GM21526 (cell line): ENCODE measurements at regions not wholly inside any gene's neighbourhood (a gene's known extent, or its start where the extent isn't known, plus 50 kb on each side); places are given as distances from the start of the nearest gene placed in this dataset.

Experiments
- ATAC-seq: cut with Tn5 transposase; IDR thresholded peaks from one replicate; pipeline ENCODE4 v1.9.1; 2021; ENCODE audit warnings: moderate library complexity; ENCODE audit not compliant: unreplicated experiment, low FRiP score

DNA sequence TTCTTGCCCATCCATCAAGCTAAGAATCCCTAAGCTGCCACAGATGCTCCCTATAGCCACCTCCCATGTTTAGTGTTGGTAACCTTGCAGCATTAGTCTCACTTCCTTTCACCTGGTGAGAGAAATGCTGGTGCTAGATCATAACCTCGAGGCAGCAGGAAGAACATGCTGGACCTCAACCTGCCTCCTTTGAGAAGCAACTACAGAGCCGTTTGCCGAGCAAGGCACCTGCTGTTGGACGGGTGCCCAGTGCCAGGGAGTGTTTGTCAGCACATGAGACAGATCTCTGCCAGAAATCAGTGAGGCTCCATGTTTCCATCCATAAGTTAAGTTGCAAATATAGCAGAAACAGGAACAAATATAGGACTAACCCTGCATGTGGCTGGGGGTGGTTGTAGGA, 955.7 kb downstream of the TUSC7 start:
- no peak for ATAC-seq

DNA sequence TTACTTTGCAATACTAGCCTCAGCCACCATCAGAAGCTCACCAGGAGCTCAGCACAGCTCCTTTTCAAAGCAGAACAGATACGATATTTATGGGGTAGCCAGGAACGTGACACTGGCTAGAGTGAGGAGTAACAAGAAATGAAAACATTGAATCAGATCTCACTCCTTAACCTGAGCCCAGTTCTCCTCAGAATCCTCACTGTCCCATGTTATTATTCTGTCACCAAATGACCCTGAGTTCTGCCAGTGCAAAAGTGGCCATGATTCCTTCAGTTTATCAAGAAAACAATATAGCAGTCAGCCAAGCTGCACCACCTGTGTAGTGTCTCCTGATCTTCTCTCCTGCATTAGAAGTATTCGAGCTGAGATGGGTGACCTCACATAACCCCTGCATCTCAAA, 956.7 kb downstream of the TUSC7 start:
- ATAC-seq = no peak

DNA sequence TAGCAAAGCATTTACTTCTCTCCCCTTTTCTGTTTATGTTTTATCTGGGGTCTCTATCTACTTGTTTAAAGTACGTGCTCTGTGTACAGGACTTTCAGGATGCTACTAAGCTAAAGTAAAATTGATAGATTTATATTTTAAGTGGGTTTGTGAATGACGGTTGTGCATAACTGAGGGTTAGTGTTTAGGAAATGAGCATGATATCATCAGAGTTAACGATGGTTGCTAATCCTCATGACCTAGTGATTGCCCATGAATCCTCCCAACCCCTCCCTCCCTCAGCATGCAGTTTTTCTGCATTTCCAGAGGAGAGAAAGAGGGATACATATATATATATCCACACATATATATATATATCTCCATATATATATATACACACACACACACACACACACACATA, 957.2 kb downstream of the TUSC7 start:
- no peak for ATAC-seq

DNA sequence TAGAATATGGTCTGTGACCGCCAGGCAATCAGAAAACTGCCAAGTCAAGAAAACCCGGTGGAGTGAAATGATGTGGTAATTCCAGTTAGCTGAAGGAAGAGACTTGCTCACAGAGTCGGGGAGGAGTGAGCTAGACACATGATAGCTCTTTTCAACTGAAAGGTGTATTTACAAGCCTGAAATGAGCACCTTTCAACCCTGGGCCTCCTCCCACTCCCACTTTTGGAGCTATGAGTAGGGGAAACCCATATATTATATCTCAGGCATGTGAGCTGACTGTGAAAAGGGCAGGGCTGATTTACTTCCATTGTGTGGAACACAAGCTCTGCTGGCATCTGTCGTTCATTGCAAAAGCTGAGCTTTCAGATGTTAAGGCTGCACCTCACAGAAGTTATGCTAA, 960.2 kb downstream of the TUSC7 start:
- ATAC-seq = no peak

DNA sequence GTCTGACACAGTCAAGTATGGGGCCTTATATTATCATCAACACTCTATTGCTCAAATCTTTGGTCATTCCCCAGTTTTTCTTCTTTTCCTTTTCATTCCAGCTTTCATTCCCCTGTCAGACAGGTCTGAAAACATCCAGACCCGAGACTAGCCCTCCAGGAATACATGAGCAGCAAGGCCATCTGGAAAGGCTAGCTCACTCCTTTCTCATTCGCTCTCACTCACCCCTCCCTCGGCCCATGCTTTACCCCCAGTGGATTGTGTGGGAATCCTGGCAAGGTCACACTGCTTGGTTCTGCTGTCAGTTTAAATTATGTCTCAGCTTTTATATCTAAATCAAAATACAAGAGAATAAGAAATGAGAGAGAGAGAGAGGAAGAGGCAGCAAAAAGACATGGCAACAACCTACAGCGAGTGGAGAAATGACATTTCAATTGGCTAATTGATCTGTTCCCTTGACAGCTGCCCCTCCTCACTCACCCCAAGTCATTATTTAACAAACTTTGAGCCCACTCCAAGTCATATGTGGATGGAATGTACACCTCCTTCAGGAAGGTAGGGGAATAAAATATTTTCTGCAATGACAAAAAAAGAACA, 962.2 kb downstream of the TUSC7 start:
- no peak for ATAC-seq

DNA sequence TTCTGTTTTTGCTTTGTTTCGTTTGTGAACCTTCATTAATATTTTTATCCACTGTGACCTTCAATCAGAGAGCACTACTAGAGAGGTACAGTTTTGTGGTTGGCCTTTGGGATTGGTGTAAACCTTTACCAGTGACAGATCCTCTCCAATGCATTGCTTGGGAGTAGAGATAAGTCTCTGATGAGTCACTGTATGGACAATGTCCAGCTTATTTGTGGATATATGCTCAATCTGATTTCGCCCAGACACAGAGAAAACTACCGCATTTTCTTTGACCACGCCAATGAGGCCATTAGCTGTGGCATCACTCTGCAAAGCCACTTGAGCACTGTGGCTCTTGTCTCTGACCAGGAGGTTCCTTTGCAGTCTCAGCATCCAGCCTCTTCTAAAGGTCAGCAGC, 964.7 kb downstream of the TUSC7 start:
- ATAC-seq = no peak

DNA sequence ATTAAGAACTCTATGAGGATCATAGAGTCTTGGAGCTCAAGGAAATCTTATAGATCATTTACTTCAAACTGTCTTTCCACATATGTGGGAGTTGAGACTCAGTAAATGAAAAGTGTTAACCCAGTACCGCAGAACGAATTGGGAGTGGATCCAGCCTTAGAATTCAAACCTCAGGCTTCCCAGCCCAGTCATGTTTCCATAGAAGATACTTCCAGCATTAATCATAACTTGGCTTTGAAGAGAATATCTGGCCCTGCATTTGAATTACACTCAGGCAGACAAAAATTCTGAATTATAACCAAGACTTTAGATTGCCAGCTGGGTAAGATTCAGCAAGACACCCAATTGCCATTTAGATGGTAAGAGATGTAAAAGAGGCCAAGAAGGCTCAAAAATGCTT, 972.0 kb downstream of the TUSC7 start:
- ATAC-seq = no peak

DNA sequence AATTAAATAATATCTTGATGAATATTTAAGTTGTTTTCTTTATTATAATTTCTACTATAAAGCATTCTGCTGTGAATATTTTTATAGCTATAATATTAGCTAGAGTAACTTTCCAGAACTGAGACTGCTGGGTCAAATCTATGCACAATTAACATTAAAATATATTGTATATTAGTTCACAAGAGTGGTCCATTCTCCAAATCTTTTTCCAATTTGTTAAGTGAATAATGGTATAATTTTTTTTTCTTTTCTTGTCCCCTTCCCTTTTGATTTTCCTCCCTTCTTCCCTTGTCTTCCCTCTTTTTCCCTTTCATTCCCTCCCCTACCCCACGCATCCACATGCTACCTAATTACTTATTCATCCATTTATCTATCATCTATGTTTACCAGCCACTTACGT, 977.5 kb downstream of the TUSC7 start:
- ATAC-seq = no peak

DNA sequence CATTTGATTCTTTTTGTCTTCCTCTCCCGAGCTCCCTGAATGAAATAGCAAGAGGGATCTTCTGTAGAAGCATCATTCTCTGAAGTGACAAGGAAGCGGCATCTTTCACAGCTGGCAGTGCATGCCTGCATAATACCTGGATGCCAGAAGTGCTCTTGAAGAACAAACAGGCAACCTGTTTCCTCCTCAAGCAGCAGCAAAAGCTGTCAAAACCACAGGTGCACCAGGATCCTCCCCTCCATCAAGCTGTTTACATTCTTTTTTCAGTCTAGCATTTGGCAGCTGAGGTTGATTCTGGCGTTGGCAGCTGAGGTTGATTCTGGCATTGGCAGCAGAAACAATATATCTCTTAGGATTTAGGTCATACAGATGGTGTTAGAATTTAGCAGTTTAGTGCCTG, 979.0 kb downstream of the TUSC7 start:
- ATAC-seq = no peak

DNA sequence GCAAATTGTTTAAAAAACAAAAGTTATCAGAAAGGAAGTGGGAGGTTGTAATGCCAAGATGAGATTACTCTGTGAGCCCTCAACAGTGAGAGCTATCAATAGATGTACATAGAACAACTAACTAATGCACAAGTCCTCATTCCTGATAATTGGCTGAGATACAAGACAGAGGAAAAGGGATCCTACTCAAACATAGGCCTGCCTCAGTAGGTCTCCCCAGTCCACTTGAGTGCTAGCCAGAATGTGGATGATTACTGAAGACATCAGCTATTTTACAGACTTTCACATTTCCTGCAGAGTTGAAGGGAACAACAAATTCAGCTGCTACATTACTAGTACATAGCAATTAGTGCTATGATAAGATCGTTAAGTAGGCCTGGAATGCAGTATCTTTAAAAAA, 981.9 kb downstream of the TUSC7 start:
- ATAC-seq = no peak

DNA sequence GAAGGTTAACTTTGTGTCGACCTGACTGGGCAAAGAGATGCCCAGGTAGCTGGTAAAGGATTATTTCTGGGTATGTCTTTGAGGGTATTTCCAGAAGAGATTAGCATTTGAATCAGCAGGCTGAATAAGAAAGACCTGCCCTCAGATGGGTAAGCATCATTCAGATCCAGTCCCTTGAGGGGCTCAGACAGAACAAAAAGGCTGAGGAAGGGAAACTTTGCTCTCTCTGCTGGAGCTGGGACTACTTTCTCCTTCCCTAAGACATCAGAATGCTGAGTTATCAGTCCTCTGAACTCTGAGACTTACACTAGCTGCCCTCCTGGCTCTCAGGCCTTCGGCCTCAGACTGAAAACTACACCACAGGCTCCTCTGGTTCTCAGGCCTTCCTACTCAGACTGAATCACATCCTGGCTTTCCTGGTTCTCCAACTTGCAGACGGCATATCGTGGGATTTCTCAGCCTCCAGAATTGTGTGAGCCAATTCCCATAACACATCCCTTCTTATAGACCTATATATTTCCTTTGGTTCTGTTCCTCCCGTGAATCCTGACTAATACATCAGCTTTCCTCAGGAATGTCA, 982.9 kb downstream of the TUSC7 start:
- no peak for ATAC-seq

DNA sequence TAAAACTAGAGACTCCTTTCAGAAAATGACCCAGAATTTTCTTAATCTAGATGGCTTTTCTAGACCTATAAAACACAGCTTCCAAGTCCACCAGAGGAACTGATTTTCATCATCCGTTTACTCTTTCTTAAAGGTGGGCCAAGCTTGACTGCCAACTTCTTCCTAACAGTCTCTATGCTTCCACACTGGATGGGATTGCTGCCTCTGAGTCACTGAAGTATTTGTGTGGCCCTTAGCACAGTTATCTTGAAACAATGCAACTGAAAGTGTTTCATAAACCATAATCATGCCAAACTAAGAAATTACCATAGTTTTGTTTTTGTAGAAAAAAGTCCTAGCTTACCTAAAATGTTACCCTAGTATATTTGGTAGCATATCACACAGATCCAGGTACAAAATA, 985.7 kb downstream of the TUSC7 start:
- ATAC-seq = no peak

DNA sequence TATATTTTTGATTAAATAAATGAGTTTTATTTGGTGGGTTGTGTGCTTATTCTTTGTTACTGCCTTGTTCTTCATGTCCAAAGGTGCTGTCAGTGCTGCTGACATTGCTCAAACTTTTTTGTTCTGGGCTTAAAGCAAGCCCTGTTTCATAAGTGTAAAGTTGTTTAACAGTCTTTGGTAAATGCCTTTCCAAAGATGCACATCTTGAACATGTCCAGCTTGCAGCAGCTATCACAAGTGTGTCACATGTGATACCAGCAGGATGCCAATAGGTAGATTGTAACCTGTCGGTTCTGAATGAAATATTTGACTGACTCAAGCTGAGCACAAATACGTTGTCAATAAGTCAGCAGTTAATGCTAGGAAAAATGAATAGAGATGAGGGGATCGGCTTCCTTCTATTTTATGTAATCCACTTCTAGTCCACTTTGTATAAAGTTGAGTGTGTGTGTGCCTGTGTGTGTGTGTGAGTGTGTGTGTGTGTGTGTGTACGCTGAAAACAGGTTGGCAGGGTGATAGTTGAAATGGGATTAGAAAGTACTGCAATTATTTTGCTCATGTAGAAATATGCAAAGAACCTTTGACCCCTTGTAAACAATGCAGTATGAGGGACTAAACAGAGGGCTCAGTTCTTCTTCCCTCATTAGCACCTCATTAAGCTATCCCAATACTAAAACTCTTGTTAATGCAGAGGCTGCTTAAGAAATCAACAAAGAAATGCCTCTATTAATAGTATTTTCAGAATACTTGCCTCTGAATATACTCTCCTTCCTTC, 986.5 kb downstream of the TUSC7 start:
- no peak for ATAC-seq

DNA sequence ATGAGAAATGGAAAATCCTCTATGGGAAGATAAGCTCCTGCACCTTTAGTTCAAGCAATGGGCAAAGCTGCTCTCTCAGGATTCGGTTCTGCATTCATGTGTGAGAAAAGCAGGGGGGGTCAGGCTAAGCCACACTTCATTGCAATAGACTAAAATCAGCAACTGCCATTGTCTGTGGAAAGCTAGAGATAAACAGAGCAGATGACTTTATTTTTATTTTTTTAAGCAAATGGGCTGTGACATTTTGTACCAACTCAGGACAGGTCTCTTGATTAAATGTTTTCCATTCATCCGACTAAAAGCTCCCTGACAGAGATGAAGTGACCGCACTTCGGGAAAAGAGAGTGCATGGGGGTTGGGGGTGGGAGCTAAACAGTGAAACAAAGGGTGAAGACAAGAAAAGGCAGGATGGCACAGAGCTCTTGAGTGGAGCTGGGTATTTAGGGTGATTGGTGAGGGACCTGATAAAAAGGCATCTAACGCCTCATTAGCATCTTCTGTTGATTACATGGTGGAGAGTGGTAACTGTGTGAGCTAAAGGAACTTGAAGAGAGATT, 987.4 kb downstream of the TUSC7 start:
- ATAC-seq = no peak

DNA sequence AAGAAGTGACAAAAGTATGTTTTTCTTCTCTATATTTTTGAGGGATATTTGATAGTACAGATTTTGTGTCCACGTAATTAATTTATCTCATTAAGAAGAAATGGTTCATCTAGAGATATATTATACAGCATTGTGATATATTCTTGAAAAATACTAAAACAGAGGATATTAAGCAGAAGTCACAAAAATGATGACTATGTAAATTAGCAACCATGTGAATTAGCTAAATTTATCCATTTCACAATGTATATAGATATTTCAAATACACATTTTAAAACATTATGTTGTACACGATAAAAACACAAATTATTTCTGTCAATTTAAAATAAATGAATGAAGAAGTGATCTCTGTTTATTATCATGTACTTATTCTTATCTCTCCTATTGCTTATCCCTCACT, 989.5 kb downstream of the TUSC7 start:
- no peak for ATAC-seq

DNA sequence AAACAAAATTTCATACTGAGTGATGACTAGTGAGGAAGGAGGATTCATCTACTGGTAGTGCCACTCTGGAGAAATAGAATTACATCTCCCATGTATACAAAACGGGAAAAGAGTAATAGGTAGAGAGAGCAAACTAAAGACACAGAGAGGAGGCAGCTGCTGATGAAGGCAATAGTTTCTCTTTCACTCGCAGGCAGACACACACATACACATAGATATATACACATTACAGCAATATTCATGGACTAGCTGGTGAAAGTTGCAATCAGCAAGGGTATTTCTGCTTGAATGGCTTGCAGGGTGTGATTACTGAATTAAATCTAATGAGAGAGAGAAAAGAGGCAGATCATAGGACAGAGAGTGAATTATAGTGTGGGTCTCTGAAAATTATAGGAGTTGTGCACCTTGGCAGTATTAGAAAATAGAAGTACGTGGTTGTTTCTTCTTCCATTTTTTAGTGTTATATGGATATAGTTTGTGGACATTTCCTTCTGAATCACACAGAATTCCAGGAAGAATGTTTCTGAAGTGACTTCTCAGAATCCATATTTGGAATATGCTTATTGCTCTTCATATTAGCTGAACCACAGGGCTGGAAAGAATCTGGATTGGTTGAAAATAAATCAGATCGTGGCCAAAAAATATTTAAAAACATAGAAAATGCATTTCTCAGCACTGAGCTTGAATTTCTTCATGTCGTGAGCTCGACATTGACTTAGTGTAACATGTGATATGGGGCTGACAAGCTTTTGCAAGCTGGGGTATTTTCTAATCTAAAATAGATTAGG, 991.2 kb downstream of the TUSC7 start:
- ATAC-seq = no peak

DNA sequence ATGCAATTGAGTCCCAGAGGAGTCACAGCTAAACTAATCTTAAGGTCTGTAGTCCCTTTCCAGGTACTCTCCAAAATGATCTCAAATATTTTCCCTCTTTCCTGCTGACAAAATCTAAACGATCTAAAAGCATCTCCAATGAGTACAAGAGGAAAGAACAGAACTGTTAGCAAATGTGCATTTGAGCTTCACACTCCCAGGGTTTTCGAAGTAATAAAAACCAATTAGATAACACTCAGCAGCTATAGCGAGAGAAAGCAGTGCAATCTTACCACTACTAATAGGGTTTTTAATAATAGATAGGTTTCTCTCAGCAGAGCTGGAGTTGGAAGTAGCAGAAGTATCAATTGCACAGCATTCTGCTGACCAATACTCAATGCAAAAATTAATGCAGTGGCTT, 995.4 kb downstream of the TUSC7 start:
- no peak for ATAC-seq

DNA sequence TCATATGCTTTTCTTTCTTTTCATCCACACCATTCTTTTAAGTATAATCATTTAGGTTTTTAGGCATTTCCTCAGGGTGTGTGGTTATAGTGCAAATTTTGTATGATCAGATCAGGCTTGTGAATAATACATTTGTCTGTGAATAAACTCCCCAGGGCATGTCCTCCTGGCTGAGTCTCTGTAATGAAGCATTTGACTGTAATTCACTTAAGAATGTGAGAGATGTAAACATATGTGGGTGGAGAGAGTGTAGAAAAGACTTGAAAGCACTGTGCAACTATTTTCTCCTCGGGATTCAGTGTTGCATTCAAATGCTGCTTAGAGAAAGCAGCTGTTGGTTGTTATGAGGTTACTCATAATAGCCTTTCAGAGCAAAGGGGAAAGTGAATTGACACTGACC, 996.5 kb downstream of the TUSC7 start:
- no peak for ATAC-seq

DNA sequence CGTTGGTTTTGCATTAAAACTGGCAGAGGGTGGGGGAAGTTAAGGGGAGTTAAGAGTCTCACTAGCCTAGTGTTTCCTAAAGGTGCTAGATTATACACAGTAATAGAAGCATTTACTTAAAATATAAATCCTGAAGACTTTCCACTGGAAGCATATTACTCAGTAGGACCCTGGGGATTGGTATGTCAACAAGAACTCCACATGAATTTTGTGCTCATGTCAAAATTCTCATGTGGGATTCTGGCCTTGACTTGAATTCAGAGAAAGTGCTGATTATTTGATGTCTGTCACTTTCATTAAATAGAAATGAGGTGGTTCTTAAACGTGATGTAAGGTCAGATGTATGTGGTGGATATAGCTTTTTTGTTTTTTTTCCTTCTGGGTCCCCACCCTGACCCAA, 997.2 kb downstream of the TUSC7 start:
- ATAC-seq = no peak

DNA sequence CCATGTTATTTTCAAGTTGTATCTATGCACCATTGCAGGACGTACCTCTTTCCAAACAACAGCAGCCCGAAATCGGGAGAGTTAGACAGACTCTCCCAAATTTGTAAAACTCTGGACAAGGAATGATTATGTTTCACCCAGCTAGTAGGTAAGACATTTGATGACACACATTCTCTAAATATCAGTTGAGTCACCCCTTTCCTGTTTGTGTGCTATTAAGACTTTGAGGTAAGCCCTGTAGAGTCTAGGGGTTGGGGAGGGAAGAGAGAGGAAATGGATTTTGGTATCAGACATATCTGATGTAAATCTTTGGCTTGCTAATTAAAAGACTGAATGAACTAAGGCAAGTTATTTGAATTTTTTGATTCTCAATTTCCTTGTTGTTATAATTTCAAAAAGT, 999.0 kb downstream of the TUSC7 start:
- ATAC-seq = no peak

DNA sequence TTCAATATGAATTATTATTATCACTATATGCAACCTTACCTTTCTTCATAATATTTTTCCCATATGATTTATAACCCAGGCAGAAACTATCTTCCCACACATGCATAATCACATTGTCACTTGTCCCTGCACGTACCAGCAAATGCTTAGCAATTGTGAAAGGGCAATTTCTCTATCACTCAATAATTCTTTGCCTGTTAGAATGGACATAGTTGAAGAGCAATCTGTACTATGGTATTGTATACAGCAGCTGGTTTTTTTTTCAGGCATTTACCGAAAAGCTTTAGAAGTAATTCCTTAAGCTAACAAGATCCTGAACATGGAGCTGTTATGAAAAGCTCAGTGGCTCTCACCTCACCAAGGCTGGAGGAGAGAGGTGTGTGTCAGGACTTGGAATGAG, 999.5 kb downstream of the TUSC7 start:
- ATAC-seq = no peak
